GM21528 (cell line): ENCODE measurements at regions not wholly inside any gene's neighbourhood (a gene's known extent, or its start where the extent isn't known, plus 50 kb on each side); places are given as distances from the start of the nearest gene placed in this dataset.
A peak's percentile ranks its signal among the peaks of the same experiment; 100 is the strongest.
"Not testable (repeated sequence)": the region's sequence is repeated elsewhere in the genome, so short reads cannot be mapped to it uniquely, and the experiment has no call there.

Source experiments
- ATAC-seq: cut with Tn5 transposase; IDR thresholded peaks from one replicate; pipeline ENCODE4 v1.9.1; 2021; ENCODE audit warnings: mild to moderate bottlenecking, moderate library complexity; ENCODE audit not compliant: unreplicated experiment, low FRiP score

DNA sequence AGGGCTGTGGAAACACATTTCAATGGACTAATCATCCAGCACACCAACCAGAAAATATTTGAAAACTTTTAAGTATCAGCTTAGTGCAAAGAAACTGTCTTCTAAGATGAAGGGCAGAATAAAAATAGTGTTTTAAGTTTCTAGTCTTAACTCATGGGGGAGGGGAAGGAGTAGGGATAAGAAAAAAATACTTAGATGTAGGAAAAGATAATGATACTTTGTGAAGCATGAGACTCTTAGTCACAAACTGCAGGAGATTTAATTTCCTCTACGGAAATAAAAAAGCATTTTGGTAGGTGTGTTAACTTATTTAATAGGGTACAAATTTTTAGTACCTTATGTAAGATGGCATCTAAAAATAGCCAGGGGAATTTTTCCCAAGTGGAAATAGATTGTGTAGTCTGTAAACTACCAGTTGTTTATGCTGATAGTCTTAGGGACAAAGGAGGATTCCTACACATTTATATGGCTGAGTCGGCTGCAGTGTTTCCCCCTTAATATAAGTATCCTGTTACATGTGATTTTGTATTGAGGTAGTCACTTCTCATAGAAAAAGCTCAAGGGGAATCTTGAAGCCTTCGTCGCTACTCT is 78.2 kb upstream of the GBE1 start:
- no peak for ATAC-seq

DNA sequence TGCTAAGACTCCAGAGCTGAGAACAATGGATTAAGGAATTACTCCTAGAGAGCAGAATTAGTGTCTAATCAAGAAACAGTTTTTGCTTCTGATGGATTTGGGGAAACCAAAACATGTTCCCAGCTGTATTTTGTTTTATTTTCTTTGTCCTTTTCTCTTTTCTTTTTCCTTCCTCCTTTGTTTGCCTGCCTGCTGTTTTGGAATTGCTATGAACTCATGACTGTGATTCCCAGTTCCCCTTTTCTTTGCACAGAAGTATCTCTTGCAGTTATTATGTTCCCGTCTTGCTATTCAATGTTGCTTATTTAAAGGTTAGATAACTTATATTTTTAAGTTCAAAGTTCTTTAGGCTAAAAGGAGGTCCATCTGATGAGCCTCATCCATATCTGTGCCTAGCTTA is 77.0 kb upstream of the GBE1 start:
- no peak for ATAC-seq

DNA sequence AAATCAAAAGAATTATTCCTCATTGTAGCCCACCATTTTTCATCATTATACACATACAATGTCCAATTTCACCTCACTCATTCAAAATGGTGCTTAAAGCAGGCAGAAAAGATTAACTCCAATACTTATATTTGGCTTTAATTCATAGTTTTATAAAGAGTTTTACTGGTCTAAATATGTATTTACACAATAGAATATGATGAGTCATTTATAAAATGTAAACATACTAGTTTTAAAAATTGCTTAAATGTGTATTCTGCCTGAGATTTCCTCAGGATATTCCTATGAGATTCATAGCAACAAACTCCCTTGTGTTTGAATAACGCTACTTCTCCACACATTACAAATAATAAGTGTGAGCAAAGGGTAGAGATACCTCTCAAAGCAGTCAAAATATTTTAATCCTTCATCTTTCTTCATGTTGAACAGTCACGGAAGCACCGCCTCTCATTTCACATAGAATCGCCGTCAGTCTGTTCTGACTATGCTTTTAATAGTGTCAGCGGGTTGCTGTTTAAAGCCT is 75.7 kb upstream of the GBE1 start:
- ATAC-seq: no peak

DNA sequence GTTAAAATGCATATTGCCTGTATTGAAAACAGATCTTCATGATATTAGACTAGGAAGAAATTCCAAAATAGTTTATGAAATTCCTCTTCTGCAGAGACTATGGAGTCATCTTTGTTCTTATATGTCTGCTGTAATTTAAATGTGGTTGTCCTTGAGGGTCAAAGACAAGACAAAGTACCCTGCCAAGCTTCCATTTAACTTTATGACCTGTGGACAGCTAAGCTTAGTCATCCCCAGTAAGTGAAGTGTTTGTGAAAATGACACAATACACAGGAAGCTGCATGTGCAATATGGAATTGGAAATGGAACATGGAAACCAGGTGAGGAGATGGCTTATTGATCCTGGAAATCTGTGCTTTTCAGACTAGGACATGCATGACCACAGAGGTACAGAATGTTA is 68.5 kb upstream of the GBE1 start:
- ATAC-seq: no peak

DNA sequence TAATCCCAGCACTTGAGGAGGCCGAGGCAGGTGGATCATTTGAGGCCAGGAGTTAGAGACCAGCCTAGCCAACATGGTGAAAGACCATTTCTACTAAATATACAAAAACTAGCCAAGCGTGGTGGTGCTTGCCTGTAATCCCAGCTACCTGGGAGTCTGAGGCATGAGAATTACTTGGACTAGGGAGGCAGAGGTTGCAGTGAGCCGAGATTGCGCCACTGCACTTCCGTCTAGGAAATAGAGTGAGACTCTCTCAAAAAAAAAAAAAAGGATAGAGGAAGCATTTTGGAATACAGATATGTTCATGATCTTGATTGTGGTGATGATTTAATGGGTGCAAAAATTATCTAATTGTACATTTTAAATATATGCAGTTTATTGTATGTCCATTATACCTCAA is 67.8 kb upstream of the GBE1 start:
- not testable (repeated sequence) for ATAC-seq

DNA sequence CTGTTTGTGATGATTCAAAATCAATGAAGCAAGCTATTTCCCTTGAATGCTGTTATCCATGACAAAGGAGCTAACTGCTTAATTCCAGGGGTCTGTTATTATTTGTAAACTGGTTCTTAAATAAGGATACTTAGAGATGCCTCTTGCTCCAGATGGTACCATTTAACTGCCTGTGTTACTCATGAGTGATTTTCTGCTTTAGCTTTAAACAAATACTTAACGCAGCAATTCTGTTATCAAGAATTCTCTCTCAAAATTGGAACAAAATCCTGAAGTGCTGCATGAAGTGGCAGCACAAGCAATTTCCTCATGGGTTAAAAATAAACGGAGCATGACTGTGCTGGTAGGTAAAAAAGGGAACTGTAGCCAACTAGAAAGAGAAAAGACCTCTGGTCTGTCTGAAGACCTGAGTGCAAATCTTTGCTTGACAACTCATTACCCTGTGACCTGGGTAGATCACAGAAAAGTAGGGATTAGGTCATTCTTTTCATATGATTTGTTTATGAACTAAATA is 62.5 kb upstream of the GBE1 start:
- peak; percentile 95 for ATAC-seq

DNA sequence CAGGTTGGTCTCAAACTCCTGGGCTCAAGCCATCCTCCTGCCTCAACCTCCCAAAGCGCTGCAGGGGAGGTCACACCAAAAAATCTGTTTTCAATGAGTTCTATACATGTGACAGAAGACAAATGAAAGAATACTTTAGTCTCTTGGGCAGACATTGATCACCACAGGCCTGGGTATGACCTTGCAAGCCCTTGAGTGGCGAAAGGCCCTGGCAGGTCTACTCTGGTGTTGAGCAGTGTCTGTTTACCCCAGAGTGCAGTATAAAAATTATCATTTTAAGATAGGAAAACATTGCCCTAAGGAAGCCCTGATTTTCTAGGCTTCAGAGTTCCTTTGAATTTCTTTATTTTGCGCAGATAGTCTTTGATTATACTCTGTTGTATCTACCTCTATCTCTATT is 61.6 kb upstream of the GBE1 start:
- no peak for ATAC-seq

DNA sequence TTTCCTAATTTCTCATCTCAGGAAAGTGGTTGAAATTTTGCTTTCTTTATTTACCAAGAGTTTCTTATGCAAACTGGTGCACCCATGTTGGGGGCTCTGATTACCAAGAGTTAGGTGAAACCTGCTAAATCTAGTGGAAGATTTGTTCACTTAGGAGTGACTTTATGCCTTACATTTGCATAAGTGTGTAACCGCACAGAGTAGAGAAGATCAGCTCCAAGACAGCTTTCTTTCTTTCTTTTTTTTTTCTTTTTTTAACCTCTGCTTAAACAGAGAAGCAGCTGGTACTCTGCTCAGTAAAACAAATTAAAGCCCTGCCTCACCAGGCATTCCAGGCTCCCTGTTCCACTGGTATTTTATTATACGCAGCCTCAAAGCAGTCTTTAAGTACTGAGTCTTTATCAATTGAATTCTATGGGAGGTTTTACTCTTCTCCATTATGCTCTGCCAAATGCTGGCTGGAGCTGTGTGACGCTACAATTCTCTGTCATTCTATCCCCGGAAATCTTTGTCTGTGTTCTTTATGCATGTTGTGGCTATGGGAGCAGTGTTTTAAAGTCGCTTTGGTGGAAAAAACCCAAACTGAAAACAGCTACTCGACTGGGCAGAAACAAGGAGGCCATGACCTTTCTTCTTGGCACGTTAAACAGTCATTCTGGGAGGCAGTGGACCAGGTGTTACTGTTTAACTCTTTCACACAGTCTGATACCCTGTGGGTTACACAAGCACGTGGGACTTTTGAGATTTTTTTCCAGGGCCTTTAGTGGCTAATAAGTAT is 55.2 kb upstream of the GBE1 start:
- ATAC-seq: peak; percentile 99

DNA sequence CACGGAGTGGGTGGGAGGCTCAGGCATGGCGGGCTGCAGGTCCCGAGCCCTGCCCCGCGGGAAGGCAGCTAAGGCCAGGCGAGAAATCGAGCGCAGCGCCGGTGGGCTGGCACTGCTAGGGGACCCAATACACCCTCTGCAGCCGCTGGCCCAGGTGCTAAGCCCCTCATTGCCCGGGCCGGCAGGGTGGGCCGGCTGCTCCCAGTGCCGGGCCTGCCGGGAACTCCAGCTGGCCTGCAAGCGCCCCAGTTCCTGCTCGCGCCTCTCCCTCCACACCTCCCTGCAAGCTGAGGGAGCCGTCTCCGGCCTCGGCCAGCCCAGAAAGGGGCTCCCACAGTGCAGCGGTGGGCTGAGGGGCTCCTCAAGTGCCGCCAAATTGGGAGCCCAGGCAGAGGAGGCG is 50.7 kb upstream of the GBE1 start:
- ATAC-seq: not testable (repeated sequence)
